ENCODE measurements at regions not wholly inside any gene's neighbourhood (a gene's known extent, or its start where the extent isn't known, plus 50 kb on each side); places are given as distances from the start of the nearest gene placed in this dataset.

DNA sequence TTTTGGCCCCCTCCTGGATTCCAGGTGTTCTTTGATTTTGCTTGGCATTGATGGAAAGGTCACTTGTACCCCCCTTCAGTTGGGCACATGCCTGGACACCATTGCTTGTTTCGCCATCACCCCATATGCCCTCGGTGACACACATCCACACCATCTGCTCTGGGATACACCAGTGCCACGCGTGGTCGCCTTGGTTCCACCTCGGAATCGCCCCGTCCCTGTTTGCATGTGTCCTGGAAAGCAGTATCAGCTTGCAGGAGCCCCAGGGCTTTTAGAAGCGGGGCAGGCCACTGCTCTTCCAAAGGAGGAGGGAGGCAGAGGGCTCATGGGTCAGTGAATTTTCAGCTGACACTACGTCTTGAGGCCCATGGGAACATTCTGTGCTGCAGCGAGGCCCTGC lies 607.9 kb downstream of the KCNJ18 start:
- no peak for DNase-seq (ENCODE audit: low read depth, low spot score)
- in situ Hi-C loops (cut with HindIII; ENCODE audit: low sequenced_read_pairs) = no loop called here
- H3K4me3 ChIP-seq (ENCODE audit: low read depth, low read length) = no peak overlapping the region
- TF ChIP-seq, protein P1, sequence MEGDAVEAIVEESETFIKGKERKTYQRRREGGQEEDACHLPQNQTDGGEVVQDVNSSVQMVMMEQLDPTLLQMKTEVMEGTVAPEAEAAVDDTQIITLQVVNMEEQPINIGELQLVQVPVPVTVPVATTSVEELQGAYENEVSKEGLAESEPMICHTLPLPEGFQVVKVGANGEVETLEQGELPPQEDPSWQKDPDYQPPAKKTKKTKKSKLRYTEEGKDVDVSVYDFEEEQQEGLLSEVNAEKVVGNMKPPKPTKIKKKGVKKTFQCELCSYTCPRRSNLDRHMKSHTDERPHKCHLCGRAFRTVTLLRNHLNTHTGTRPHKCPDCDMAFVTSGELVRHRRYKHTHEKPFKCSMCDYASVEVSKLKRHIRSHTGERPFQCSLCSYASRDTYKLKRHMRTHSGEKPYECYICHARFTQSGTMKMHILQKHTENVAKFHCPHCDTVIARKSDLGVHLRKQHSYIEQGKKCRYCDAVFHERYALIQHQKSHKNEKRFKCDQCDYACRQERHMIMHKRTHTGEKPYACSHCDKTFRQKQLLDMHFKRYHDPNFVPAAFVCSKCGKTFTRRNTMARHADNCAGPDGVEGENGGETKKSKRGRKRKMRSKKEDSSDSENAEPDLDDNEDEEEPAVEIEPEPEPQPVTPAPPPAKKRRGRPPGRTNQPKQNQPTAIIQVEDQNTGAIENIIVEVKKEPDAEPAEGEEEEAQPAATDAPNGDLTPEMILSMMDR (IDR thresholded peaks at IDR 0.05; ENCODE audit: low read depth, low read length) = no peak

DNA sequence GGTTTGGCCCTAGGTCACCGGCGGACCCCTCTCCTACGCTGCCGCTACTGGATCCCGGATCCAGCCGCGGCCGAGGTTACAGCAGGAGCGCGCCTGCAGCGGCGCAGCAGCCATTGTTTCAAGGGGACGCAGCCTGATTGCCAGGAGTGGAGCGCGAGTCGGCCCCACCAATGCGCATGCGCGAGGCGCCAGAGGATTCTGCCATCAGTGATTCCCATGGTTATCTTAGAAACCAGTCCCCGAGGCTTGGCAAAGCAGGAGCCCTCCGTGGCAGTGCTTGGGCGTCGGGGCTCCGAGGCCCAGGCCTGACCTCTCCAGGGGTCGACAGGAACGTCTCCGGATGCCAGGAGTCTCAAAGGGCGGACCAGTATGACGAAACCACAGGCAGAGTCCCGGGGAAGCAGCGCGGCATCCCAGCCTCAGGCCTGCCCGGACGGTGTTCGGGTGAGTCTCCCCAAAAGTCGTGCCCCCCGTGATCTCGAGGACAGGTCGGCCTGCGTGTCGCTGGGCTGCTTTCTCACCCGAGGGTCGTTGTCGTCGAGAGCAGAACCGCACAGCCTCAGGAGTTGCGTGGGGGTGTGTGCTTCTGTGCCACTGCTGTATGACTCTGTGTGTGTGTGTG lies 608.5 kb downstream of the KCNJ18 start:
- no peak for DNase-seq (ENCODE audit: low read depth, low spot score)
- TF ChIP-seq, protein P1 (IDR thresholded peaks at IDR 0.05; ENCODE audit: low read depth, low read length) = no peak
- in situ Hi-C loops (cut with HindIII; ENCODE audit: low sequenced_read_pairs) = no loop called here

DNA sequence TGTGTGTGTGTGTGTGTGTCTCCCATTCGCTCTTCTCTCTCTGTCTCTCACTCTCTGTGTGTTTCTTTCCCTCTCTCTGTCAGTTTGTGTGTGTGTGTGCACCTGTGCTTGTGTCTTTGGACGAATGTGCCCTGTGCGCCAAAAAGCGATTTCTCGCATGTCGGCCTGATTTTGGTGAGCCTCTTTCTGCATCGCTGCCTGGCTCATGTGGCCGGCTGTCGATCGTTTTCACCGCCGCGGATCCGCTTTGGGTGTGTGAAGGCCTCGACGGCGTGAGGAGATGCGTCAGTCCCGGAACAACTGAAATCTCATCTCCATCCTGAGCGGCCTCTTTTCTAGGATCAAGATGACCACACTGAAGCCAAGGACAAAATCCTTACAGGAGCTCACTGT lies 609.0 kb downstream of the KCNJ18 start:
- DNase-seq (ENCODE audit: low read depth, low spot score) = no peak
- in situ Hi-C loops (cut with HindIII; ENCODE audit: low sequenced_read_pairs) = no loop called here
- TF ChIP-seq, protein P1 (IDR thresholded peaks at IDR 0.05; ENCODE audit: low read depth, low read length) = no peak
- no peak overlapping the region for H3K4me3 ChIP-seq (ENCODE audit: low read depth, low read length)

More for the DNA sequence above, 608.5 kb downstream of the KCNJ18 start:
- no peak overlapping the region for H3K4me3 ChIP-seq (ENCODE audit: low read depth, low read length)

DNA sequence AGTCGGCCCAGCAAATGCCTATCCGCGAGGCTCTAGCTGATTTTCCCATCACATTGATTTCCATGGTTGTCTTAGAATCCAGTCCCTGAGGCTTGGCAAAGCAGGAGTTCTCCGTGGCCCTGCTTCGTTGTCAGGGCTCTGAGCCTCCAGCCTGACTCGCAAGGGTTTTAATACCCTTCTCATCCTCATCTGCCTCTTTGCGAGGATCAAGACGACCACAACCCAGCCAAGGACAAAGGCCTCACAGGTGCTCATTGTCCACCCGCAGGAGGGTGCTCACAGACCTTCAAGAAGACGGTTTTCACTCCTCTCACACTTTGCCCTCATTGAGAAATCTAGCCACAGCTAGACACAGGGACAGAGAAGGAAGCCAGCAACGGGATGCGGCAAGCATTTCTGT lies 610.8 kb downstream of the KCNJ18 start:
- in situ Hi-C loops (cut with HindIII; ENCODE audit: low sequenced_read_pairs) = no loop called here
- no peak overlapping the region for H3K4me3 ChIP-seq (ENCODE audit: low read depth, low read length)
- TF ChIP-seq, protein P1 (IDR thresholded peaks at IDR 0.05; ENCODE audit: low read depth, low read length) = no peak
- DNase-seq (ENCODE audit: low read depth, low spot score) = no peak

DNA sequence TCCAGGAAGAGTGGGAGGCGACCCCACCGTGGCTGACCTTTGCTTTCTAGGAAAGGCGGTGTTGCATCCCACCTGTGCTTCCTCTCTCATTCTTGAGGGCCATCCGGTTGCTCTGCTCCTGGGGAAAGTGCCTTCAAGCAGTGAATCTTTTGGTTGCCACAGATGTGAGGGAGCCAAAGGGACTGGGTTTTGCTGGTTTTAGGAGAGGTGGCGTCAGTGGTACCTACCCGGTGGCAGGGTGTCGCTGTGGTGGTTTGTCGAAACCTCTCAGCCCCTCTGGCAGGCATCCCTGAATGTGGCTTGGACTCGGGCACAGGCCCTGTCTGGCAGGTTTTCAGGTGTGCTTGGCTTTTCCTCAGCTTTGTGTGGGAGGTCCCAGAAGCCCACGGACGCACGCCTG lies 611.5 kb downstream of the KCNJ18 start:
- TF ChIP-seq, protein P1 (IDR thresholded peaks at IDR 0.05; ENCODE audit: low read depth, low read length) = no peak
- DNase-seq (ENCODE audit: low read depth, low spot score) = no peak
- in situ Hi-C loops (cut with HindIII; ENCODE audit: low sequenced_read_pairs) = no loop called here
- H3K4me3 ChIP-seq (ENCODE audit: low read depth, low read length) = no peak overlapping the region

DNA sequence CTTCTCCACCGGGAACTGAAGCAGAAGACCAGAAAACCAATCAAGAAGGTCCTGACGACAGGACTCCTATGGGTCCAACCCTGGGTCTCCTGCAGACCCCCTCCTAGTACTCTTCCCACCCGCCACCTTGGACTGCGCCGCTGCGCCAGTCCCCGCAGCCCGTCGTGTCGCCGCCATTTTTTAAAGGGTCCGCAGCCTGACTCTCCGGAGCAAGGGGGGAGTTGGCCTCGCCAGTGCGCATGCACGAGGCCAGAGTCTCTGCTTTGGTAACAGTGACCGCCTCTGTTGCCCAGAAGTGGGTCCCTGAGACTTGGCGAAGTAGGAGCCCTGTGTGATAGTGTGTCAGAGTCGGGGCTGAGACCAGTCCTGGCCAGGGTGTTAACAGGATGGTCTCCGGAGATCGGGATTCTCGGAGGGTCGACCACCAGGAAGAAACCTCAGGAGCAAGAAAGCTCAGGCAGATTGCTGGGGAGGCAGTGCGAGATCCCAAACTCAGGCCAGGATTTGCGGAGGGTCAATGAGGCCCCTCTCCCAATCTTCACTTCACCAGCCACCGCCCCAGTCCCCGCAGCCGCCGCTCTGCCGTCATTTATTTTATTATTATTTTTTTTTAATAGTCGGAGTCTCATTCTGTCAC lies 612.5 kb downstream of the KCNJ18 start:
- TF ChIP-seq, protein P1 (IDR thresholded peaks at IDR 0.05; ENCODE audit: low read depth, low read length) = no peak
- no peak overlapping the region for H3K4me3 ChIP-seq (ENCODE audit: low read depth, low read length)
- in situ Hi-C loops (cut with HindIII; ENCODE audit: low sequenced_read_pairs) = no loop called here
- no peak for DNase-seq (ENCODE audit: low read depth, low spot score)

Data from astrocyte of the spinal cord (primary cell).